ENCODE measurements at regions not wholly inside any gene's neighbourhood (a gene's known extent, or its start where the extent isn't known, plus 50 kb on each side); places are given as distances from the start of the nearest gene placed in this dataset.

GRCh38 chr20:29740601-29740950 is 1516.9 kb upstream of the DEFB115 start:
- no peak for TF ChIP-seq CTCF (IDR thresholded peaks at IDR 0.05)
- no peak for TF ChIP-seq ZFX (IDR thresholded peaks at IDR 0.05; ENCODE audit: borderline replicate concordance)
